VCaP (cell line): ENCODE measurements at regions not wholly inside any gene's neighbourhood (a gene's known extent, or its start where the extent isn't known, plus 50 kb on each side); places are given as distances from the start of the nearest gene placed in this dataset.

Experiments used
- H3K27ac ChIP-seq: fragments of 450-650 bp; 2 replicates; pipeline ENCODE4 v1.5.1; 2017
- TF ChIP-seq, protein P1 (sequence below): fragments of 450-650 bp; conservative IDR thresholded peaks from 2 replicates; pipeline ENCODE4 v1.5.1; 2017; ENCODE audit warnings: mild to moderate bottlenecking, moderate library complexity

DNA sequence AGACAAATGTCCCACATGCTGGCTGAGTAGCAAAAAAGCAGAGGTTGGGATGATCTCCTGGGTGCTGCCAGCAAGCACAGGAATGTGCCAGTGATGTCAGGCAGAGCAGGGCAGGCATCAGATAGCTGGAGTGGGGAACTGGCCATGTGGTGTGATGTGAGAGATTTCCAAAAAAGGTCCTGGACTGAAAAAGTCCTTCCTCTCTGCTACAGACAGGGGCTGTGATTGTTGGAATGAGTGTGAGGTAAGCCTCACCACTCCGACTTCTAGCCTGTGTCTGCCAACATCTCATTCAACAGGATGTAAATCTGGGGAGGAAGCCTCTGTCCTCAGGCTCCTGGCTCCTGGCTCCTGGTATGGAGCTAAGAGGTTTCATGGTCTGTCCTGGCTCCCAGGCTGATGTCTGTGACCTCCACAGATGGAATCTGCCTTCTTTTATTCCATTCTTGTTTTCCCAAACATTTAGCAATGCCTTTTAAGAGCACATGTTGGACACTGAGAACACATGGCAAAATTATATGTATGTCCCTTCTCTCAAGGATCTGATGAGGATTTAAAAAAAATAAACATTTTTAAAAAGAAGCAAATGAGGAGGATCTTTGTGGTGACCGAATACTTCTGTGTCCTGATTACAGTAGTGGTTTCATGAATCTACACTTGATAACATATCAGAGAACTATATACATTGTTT lies 50.1 kb upstream of the STK38L start:
- TF ChIP-seq, protein P1, sequence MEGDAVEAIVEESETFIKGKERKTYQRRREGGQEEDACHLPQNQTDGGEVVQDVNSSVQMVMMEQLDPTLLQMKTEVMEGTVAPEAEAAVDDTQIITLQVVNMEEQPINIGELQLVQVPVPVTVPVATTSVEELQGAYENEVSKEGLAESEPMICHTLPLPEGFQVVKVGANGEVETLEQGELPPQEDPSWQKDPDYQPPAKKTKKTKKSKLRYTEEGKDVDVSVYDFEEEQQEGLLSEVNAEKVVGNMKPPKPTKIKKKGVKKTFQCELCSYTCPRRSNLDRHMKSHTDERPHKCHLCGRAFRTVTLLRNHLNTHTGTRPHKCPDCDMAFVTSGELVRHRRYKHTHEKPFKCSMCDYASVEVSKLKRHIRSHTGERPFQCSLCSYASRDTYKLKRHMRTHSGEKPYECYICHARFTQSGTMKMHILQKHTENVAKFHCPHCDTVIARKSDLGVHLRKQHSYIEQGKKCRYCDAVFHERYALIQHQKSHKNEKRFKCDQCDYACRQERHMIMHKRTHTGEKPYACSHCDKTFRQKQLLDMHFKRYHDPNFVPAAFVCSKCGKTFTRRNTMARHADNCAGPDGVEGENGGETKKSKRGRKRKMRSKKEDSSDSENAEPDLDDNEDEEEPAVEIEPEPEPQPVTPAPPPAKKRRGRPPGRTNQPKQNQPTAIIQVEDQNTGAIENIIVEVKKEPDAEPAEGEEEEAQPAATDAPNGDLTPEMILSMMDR: no peak
- H3K27ac ChIP-seq: no peak overlapping the region
